ENCODE measurements at regions not wholly inside any gene's neighbourhood (a gene's known extent, or its start where the extent isn't known, plus 50 kb on each side); places are given as distances from the start of the nearest gene placed in this dataset.

DNA sequence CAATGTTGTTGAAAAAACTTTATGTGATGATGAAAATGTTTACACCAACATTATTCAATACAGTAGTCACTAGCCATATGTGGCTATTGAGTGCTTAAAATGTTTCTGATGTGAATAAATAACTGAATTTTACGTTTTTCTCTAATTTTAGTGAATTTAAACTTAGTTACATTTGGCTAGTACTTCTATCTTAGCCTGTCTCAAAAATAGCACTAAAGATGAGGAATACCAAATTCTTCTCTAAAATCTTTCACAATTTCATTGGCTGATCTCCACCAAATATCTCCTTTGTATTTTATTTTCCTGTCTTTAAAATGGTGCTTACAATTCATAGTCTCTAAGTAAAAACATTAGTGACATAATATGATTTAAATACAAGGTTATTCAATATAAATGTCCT, 83.7 kb upstream of the RND3 start:
- DNase-seq, result no peak

DNA sequence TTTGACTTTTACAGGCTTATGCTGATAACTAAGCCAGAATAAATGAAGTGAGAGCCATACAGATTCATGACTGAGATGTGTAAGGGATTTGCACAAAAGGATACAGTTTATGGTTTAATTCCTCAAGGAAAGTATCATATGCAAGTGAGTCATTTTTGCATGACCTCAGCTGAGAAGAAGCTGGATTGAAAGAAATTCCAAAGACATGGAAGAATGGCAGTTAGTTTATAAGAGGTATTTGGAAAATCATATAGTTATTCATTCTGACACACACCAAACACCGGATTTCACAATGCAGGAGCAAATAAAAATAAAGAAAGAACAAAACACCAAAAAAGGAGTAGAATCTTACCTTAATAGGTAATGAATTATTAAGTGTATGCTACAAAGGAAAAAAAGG, 83.2 kb upstream of the RND3 start:
- DNase-seq, result no peak

DNA sequence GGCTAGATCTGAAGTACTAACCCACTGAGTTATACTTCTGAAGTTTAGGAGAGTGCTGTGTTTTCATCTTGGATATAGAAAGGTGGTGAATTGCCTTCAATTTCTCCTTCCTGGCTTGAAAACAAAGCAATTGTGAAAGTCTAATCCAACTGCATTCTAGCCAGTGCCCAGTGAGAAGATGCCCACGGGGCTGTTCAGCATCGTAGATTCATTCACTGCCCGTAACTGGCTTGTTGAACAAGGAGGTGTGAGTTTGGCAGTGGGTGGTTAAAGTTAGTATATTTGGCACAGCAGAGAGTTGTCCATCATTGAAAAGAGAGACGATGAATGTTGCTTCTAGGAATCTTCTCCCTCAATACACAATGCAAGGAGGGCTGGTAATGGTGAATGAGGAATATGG, 82.3 kb upstream of the RND3 start:
- no peak for DNase-seq

DNA sequence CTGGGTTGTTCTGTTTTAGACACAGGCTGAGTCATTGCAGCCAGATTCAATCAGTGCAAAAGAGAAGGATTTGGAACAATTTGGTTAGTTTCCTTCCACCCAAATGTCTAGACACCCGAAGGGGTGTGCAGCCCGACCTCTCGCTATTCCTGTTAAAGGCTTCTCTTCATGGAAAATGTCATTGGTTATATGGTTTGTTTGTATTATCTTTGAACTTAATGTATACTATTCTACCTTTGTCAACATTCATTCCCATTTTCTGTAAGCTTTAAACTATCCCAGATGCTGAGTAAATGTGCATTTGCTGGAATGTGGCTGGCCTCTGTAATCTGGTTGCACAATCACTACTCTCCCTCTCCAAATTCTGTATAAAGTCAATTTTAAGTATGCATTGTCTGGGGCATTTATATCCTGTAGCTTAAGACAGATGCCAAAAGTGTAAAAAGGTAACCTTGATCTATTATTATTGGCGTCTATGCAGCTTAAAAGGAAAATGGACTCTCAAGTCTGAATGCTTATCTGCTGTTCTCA, 80.4 kb upstream of the RND3 start:
- no peak for DNase-seq

DNA sequence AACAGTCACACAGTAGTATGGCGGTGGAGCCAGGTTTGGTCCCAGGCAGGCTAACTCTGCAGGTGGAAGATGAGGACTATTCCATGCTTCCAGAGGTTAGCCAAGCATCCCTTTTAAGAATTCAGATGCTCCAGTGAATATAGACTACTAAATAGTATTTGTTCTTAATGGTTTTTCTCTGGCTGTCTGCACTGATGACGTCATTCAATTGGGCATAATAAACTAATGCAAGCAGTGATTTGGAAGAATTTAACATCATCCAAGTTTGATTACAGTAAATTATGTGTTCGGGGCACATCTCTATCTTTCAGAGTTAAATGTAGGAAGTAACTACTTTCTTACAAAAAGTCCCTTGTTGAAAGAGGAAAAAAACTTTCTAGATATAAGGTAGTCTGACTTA, 78.8 kb upstream of the RND3 start:
- DNase-seq, result no peak

DNA sequence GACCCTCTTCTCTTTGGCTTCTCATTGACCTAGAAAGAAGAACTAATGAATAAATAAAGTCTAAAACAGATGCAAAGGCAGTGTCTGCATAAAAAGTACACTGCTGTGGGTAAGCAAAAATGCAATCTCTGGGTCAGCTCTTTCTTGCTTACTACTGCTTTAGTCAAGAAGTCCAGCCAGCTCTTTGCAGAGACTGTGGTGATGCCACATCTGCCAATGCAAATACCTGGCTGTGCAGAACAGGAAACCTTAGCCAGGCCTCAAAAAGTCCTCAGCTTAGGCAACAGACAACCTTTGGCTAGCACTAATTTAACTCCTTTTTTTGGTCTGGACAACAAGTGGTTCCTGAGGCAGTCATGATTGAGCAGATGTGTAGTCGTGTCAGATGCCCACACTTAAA, 73.6 kb upstream of the RND3 start:
- DNase-seq, result no peak

DNA sequence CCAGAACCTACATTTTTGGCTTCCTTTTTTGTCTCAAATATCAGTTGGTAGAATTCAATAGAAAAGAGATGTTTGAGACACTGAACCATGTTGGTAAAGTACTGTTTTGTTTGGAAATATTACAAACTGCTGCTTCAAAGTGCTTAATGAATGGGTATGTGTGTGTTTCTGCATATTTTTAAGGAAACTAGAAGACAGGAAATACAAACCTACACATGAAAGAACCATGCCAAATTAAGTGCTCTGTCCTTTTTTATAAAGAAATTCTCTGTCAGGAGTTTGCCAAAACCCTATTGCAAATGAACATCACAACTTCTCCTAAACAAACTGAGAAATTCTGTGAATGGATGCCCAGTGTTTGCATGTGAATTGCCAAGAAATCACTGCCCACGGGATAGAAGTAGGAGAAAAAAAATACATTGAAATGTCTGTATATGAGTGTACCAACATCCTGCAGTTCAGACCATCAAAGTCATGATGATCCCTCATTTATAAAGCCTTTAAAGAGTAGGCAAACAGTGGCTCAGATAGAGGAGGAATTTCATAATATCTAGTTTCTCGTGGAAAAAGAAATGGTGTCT, 69.6 kb upstream of the RND3 start:
- no peak for DNase-seq

DNA sequence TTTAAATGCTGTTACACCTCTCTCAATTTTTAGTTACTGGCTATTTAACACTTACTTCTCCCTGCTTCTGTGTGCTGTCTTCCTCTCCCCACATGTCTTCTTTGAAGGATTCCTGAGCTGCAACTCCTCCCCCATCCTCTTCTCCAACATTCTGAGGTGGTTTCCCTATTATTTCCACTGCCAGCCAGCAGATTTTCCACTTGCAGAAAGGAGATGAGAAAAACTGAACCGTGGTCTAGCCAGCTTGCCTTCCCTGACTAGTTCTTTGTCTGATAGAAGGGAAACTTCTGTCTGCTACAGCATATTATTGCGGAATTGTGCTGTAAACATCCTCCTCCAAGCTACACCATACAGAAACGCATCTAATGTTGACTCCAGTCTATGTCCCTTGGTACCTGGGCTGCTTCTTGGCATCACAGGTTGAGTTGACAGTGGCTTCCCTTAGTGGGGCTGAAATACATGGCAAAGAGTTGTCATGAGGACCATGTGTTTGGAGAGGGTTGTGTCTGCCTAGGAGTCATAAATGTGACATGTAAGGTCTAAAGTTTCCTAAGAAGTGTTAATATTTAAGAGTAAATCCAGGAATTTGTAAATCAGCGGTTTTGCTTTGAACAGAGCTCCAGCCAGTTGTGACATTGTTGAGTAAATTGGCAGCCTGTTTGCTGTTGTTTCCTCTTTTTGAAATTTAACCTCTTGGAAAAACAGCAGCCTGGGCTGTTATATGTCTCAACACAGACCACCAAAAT, 68.3 kb upstream of the RND3 start:
- no peak for DNase-seq

DNA sequence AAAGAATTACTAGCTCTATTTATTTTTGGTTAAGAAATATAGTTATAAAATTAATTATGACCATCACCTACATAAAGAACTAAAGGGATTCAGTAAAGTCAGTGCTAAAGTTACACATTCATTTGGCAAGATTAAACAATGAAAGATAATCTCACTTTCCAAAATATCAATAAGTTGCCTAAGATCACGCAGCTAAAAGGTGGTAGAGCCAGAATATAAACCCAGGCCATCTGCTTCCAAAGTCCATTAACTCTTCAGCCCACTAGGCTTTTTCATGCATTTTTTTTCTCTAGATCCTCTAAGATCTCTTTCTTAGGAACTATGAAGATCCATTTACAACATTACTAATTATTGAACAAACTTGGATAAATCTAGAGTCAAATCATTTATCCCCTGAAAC, 66.6 kb upstream of the RND3 start:
- DNase-seq, result no peak

DNA sequence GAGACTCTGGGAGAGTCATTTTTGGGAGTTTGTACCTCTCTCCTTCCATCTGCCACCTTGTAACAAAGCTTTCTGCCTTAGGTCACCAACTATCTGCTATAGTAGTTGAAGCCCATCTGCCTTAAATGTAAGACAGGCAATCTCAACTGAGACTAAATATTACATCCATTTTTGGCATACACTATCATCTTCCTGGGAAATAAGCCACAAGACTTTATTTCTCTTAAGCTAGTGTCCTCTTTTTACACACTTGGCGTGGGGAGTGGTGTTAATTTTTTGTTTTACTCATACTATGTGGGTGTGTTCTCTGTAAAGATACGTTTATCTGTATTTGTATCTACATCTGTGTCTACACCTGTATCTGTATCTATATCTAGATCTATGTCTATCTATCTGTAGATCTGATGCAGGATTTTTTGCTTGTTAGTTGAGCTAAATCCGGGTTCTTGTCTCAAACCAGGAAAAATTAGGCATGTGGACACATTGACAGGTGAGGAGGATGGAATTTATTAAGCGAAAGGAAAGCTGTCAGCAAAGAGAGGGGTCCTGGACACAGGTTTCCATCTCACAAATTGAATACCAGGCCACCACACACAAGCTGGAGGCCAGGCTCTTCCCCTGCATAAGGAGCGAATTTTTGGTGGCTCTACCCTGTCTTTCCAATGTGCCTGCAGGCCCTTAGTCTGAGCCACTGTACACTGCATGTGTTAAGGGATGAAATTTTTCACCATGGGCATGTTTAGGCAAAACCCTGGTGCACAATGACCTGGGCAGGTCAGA, 64.8 kb upstream of the RND3 start:
- DNase-seq, result no peak

DNA sequence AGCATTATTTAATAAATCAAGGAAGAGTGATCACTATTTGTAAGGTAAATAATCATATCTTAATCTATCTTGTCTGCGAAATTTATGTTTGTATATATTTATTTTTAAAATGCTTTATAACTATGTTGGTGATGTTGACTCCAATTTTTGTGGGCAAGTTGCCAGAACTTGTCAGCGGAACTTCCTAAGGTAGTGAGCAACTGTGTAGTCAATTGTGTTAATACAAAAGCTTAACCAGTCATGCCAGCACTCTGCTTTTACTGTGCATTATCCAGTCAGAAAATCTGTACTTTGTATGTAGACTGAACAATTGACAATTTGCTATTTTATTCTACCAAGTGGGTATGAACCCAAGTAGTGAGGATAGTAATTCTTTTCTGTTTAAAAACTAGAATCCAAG, 61.9 kb upstream of the RND3 start:
- DNase-seq, result no peak

DNA sequence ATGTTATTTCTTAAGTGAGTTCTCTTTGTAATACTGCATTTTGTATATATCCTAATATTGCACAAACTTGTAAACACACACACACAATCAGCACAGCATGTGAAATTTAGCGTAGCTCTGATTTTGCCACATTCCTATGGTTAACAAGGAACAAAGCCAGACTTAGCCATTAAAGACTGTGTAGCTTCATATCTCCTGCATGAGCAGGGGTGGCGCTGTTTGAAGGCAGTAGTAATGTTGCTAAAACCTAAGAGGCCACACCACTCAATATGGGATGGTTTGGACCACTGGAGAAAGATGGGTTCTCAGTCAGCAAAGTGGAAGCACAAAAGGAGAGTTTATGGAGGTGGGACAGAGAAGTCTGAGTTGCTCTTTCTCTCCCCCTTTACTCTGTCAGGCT, 61.1 kb upstream of the RND3 start:
- no peak for DNase-seq

DNA sequence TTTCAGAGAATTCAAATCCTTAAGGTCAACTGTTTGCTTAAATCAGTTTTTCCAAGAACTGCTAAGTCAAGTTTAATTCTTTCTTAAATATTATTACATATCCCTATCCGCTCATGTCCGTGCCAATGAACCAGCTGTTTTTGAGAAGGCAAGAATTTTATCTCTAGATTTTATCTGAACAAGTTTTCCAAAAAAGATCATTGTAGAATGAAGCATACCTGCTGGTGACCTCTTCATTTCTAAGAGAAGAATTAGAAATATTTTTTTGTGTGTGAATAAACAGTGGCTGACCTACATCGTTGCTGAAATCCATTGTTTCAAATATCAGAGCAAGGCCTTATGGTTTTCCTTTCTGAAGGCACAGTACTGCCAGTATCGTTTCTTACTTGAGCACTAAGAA, 58.4 kb upstream of the RND3 start:
- DNase-seq, result no peak

DNA sequence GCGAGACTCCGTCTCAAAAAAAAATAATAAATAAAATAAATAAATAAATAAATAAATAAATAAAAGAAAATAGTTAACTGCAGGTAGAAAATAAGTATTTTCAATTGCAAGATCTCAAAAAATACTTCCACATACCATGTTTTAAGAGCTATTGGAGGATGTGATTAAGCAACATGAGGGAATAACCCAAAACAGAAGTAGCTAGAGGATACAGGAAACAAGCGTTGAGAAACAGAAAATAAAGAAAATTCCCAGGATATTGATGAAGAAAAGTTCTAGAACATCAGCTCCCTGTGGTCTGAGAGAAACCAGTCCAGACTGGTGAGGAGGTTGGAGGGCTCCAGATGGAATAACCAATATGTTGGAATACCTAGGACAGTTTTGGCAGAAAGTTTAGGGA, 57.3 kb upstream of the RND3 start:
- DNase-seq, result no peak

DNA sequence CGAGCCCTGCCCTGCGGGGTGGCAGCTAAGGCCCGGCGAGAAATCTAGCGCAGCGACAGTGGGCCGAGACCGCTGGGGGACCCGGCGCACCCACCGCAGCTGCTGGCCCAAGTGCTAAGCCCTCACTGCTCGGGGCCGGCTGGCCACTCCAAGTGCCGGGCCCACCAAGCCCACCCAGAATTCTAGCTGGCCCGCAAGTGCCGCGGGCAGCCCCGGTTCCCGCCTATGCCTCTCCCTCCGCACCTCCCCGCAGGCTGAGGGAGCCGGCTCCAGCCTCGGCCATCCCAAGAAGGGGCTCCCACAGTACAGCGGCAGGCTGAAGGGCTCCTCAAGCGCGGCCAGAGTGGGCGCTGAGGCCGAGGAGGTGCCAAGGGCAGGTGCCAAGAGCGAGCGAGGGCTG, 55.2 kb upstream of the RND3 start:
- no peak for DNase-seq

DNA sequence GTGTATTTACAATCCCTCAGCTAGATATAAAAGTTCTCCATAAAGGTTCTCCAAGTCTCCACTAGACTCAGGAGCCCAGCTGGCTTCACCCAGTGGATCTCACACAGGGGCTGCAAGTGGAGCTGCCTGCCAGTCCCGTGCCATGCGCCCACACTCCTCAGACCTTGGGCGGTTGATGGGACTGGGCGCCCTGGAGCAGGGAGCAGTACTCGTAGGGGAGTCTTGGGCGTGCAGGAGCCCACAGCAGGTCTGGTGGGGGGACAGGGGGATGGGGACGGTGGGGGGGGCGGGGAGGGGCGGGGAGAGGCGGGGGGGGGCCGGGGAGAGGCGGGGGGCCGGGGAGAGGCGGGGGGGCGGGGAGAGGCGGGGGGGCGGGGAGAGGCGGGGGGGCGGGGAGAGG, 54.7 kb upstream of the RND3 start:
- DNase-seq, result no peak

DNA sequence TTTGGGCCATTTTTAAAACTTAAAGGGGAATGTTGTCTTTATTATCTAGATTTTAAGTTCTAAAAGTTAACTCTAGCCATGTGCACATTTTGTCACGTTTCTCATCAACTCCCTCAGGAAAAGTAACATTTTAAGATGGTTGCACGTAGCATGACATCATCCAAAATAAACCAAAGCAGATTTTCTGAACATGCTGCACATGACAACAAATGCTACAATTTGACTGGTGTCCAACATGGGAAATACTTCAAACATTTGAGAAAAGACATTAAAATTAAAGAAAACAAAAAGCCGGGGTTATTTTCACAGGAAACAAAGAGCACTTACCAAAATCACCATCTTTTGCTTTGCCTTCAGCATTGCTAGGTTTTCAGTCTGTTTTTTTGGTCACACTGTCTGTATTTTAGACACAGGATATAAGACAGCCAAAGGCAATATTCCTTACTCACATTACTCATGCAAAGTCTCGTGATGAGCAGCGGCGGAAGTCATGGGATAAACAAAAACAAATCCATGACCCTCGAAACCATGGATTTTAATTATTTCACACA, 51.3 kb upstream of the RND3 start:
- no peak for DNase-seq

Data from NCI-H510A (cell line).